B cell (primary cell): ENCODE measurements at regions not wholly inside any gene's neighbourhood (a gene's known extent, or its start where the extent isn't known, plus 50 kb on each side); places are given as distances from the start of the nearest gene placed in this dataset.

Source experiments
- EZH2 ChIP-seq: IDR thresholded peaks from 2 replicates; pipeline ENCODE4 v1.6.1; 2012; ENCODE audit warnings: borderline replicate concordance, low read depth, mild to moderate bottlenecking, moderate library complexity, low read length; ENCODE audit not compliant: insufficient read depth, poor library complexity, severe bottlenecking
- TF ChIP-seq, protein P1 (sequence below): fragments of 200-600 bp; IDR thresholded peaks from one replicate; pipeline ENCODE4 v1.8.0; 2022; ENCODE audit warnings: antibody characterized with exemption, mild to moderate bottlenecking

DNA sequence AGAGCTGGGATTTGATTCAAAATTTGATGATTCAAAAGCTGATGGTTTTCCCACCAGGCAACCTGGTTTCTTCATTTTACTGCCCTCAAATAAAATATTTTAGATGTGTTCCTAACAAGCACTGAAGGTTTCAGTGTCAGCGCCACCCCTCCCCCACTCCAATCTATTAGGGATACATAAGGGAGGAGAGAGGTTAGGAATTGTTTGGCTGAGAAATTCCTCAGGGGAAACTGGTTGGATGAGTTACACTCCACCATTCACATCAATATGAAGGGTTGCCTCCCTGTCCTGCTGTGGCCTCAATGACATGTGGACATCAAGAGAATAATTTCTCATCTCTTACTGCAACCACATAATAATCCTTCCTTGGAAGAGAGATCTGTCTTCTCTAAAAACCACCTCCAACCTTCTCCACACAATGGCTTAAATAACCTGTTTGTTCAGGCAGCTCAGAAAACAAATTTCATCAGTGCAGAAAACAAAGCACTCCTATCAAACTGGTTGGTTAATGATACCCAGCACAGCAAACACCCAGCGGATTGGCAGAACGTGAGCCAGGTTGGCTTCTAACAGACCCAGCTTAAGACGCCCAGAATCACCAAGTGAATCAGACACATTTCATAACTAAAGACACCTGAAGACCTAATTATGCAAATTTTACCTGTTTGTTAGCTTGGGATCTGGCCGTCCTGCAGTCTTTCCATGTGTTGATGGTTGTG is 136.0 kb upstream of the SGK1 start:
- TF ChIP-seq, protein P1, sequence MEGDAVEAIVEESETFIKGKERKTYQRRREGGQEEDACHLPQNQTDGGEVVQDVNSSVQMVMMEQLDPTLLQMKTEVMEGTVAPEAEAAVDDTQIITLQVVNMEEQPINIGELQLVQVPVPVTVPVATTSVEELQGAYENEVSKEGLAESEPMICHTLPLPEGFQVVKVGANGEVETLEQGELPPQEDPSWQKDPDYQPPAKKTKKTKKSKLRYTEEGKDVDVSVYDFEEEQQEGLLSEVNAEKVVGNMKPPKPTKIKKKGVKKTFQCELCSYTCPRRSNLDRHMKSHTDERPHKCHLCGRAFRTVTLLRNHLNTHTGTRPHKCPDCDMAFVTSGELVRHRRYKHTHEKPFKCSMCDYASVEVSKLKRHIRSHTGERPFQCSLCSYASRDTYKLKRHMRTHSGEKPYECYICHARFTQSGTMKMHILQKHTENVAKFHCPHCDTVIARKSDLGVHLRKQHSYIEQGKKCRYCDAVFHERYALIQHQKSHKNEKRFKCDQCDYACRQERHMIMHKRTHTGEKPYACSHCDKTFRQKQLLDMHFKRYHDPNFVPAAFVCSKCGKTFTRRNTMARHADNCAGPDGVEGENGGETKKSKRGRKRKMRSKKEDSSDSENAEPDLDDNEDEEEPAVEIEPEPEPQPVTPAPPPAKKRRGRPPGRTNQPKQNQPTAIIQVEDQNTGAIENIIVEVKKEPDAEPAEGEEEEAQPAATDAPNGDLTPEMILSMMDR, result no peak
- no peak for TF ChIP-seq EZH2
